Transverse colon (tissue), 4 donors: ENCODE measurements at regions not wholly inside any gene's neighbourhood (a gene's known extent, or its start where the extent isn't known, plus 50 kb on each side); places are given as distances from the start of the nearest gene placed in this dataset.

Experiments
- DNase-seq: peaks from one replicate; pipeline ENCODE4 v3.0.0-alpha.2; 2019
- H3K27ac ChIP-seq, 4 donors: fragments of 200-600 bp; sonication (generic); 2 replicates each; pipeline ENCODE4 v1.5.1; 2016 to 2018; ENCODE audit warnings: inconsistent platforms in 4 of 4
- H3K27me3 ChIP-seq: fragments of 200-600 bp; sonication (generic); 2 replicates; pipeline ENCODE4 v1.5.1; 2017; ENCODE audit warnings: inconsistent platforms
- H3K36me3 ChIP-seq, 4 donors: fragments of 200-600 bp; sonication (generic); 2 replicates each; pipeline ENCODE4 v1.5.1; 2017 to 2019; ENCODE audit warnings: inconsistent platforms in 4 of 4
- H3K4me1 ChIP-seq, 4 donors: fragments of 200-600 bp; sonication (generic); 2 replicates each; pipeline ENCODE4 v1.5.1; 2017 to 2020; ENCODE audit warnings: inconsistent platforms in 4 of 4
- H3K4me3 ChIP-seq, 4 donors: fragments of 200-600 bp; sonication (generic); 1 replicate in 1 of 4; 2 replicates in 3 of 4; pipeline versions ENCODE4 v1.5.1 to v1.6.1; 2017 to 2019; ENCODE audit warnings: inconsistent platforms in 4 of 4
- H3K9me3 ChIP-seq, 2 donors: fragments of 200-600 bp; sonication (generic); 2 replicates each; pipeline ENCODE4 v1.5.1; 2017 to 2019; ENCODE audit warnings: inconsistent platforms in 2 of 2
- EP300 ChIP-seq: sonication (generic); formaldehyde crosslinking; IDR thresholded peaks from one replicate; pipeline ENCODE4 v1.6.1; 2017; ENCODE audit warnings: antibody characterized with exemption, low read depth
- POLR2A ChIP-seq: fragments of 450-650 bp; IDR thresholded peaks from one replicate; pipeline ENCODE4 v1.6.1; 2016; ENCODE audit warnings: antibody characterized with exemption, mild to moderate bottlenecking, moderate library complexity
- POLR2AphosphoS5 ChIP-seq, 3 donors: sonication (generic); formaldehyde crosslinking; IDR thresholded peaks; one replicate each; pipeline ENCODE4 v1.6.1; 2016; ENCODE audit warnings: antibody characterized with exemption in 3 of 3
- WGBS, 2 donors: methylation state at CpG; one replicate each; pipeline ENCODE4 v1.1.5; 2018; ENCODE audit warnings: low coverage in 1 of 2; 5-methylcytosine and 5-hydroxymethylcytosine counted together
- in situ Hi-C, 4 donors: fragments of 200-750 bp; cut with MboI; loops; one replicate each; pipeline versions ENCODE4 v1.15.0 to v1.15.1; 2017; ENCODE audit warnings: low sequenced_read_pairs in 3 of 4, low pct_ligation_motif_present in 1 of 4, low pct_unique_long_range_greater_than_20kb in 1 of 4
- intact Hi-C: fragments of 100-400 bp; cut with DNase I; formaldehyde crosslinking; loops from one replicate; pipeline ENCODE4 v1.15.1; 2023; ENCODE audit warnings: low total_unique reads
- TF ChIP-seq, protein P1 (sequence below), 5 experiments: fragments of 200-600 bp in 3 of 5; fragments of 450-650 bp in 2 of 5; sonication (generic) in 3 of 5; IDR thresholded peaks; 1 replicate in 2 of 5; 2 replicates in 3 of 5; pipeline ENCODE4 v1.5.1; 2016 to 2017; ENCODE audit warnings: antibody characterized with exemption in 5 of 5, inconsistent platforms in 3 of 5, mild to moderate bottlenecking in 2 of 5, moderate library complexity in 1 of 5

DNA sequence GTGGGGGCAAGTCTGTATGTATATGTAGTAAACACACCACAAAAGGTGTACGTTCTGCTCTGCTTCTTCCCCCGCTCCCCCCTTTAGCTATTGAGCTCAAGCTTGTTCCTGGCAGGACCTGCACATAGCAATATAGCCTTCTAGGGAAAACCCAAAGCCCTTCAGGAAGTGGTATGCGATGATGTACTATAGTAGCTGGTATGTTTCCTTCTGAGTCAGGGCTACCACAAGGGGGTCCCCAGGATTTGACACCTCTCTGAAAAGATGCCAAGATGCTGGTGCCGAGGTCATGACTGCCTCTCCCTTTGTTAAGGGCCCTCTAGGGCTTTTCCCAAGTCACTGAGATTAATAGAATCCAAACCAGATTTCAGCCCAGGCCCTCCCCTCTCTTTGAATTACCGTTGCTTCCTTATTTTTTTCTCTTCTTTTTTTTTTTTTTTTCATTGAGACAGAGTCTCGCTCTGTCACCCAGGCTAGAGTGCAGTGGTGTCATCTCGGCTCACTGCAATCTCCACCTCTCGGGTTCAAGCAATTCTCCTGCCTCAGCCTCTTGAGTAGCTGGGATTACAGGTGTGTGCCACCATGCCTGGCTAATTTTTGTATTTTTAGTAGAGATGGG, 268.4 kb downstream of the ETS1 start:
- H3K27ac ChIP-seq = no peak overlapping the region
- no peaks in the 10 kb centered on the region for H3K27me3 ChIP-seq
- H3K4me1 ChIP-seq = peaks cover 0 to 8% (median 2%) of the 10 kb centered on the region in 4 donors
- in situ Hi-C loops (loop anchor here in 1 of 4 donors (25.0 kb wide), 1 partner anchor 143 kb away; no protein-coding TSS in a partner anchor), intact Hi-C loops (no loop called here)
- no peak for DNase-seq
- 46 to 69% methylated on average over 5 to 8 of the region's 8 CpGs for WGBS, 2 donors
- peaks cover 5 to 7% of the 10 kb centered on the region in 2 donors for H3K9me3 ChIP-seq
- no peak overlapping the region for H3K4me3 ChIP-seq
- H3K36me3 ChIP-seq = no peaks in the 10 kb centered on the region
- TF ChIP-seq POLR2AphosphoS5 (IDR thresholded peaks at IDR 0.05) (no peak), EP300 (no peak), POLR2A (no peak)
- TF ChIP-seq, protein P1, sequence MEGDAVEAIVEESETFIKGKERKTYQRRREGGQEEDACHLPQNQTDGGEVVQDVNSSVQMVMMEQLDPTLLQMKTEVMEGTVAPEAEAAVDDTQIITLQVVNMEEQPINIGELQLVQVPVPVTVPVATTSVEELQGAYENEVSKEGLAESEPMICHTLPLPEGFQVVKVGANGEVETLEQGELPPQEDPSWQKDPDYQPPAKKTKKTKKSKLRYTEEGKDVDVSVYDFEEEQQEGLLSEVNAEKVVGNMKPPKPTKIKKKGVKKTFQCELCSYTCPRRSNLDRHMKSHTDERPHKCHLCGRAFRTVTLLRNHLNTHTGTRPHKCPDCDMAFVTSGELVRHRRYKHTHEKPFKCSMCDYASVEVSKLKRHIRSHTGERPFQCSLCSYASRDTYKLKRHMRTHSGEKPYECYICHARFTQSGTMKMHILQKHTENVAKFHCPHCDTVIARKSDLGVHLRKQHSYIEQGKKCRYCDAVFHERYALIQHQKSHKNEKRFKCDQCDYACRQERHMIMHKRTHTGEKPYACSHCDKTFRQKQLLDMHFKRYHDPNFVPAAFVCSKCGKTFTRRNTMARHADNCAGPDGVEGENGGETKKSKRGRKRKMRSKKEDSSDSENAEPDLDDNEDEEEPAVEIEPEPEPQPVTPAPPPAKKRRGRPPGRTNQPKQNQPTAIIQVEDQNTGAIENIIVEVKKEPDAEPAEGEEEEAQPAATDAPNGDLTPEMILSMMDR (IDR thresholded peaks at IDR 0.05) = no peak

DNA sequence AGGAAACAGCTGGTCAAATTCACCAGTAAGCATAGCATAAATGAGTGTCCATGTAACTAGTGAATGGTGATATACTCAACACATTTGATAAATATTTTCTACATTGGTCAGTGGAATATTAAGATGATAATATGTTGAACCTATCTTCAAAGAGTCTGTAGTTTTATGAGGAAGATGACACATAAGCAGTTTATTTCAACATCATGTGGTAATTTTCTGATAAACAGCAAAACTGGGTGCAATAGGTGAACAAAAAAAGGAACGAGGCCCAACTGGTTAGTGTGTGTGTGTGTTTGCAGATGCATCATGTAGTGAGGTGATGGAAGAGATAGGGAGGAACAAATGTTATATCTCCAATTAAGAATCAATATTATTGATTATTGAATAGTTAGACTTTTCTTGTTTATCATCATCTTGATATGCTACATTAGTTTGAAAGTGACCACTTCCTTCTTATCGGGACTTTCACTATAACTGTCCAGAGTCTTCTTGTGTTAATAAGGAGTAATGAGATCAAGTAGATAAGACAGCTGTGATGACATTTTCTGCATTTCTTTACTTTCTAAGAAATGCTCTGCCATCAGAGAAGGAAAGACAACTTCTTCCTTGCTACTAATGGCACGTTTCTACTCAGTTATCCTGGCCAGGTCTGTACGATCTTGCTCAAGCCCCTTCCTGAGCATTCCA, 270.7 kb downstream of the ETS1 start:
- WGBS, 2 donors = 77 to 83% methylated on average over 2 to 4 of the region's 4 CpGs
- intact Hi-C loops (no loop called here), in situ Hi-C loops (loop anchor here in 1 of 4 donors (25.0 kb wide), 1 partner anchor 146 kb away; no protein-coding TSS in a partner anchor)
- no peak for TF ChIP-seq POLR2A
- no peak for TF ChIP-seq POLR2AphosphoS5 (IDR thresholded peaks at IDR 0.05)
- no peak for TF ChIP-seq EP300
- TF ChIP-seq, protein P1 (IDR thresholded peaks at IDR 0.05) = no peak
- Histone ChIP-seq H3K4me1 (no peaks in the 10 kb centered on the region), H3K27me3 (no peaks in the 10 kb centered on the region), H3K27ac (no peak overlapping the region), H3K9me3 (peaks cover 5 to 7% of the 10 kb centered on the region in 2 donors), H3K36me3 (no peaks in the 10 kb centered on the region), H3K4me3 (no peak overlapping the region)
- DNase-seq = no peak

DNA sequence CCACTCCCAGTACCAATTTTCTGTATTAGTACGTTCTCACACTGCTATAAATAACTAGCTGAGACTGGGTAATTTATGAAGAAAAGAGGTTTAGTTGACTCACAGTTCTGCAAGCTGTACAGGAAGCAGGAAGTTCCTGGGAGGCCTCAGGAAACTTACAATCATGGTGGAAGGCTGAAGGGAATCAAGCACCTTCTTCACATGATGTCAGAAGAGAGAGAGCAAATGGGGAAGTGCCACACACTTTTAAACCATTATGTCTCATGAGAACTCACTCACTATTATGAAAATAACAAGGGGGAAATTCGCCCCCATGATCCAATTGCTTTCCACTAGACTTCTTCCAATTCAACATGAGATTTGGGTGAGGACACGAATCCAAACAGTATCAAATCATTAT, 271.4 kb downstream of the ETS1 start:
- WGBS, 2 donors = 79 to 86% methylated on average over 3 of the region's 3 CpGs
- Histone ChIP-seq H3K36me3 (no peaks in the 10 kb centered on the region), H3K4me3 (no peak overlapping the region), H3K4me1 (no peaks in the 10 kb centered on the region), H3K9me3 (peaks cover 5 to 7% of the 10 kb centered on the region in 2 donors), H3K27me3 (no peaks in the 10 kb centered on the region), H3K27ac (no peak overlapping the region)
- intact Hi-C loops (no loop called here), in situ Hi-C loops (loop anchor here in 1 of 4 donors (25.0 kb wide), 1 partner anchor 146 kb away; no protein-coding TSS in a partner anchor)
- no peak for TF ChIP-seq EP300
- TF ChIP-seq POLR2A = no peak
- TF ChIP-seq, protein P1 (IDR thresholded peaks at IDR 0.05) = no peak
- no peak for TF ChIP-seq POLR2AphosphoS5 (IDR thresholded peaks at IDR 0.05)
- no peak for DNase-seq

DNA sequence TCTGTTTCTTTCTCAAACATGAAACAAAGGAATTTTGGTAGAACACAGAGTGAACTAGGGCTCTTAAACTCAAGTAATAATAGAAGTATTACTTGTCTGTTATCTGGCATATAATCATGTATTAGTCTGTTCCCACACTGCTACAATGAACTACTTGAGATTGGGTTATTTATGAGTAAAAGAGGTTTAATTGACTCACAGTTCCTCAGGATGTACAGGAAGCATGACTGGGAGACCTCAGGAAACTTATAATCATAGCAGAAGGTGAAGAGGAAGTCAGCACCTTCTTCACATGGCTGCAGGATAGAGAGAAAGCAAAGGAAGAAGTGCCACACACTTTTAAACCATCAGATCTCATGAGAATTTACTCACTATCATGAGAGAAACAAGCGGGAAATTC, 273.4 kb downstream of the ETS1 start:
- H3K36me3 ChIP-seq = no peaks in the 10 kb centered on the region
- in situ Hi-C loops = loop anchor here in 1 of 4 donors (25.0 kb wide), 1 partner anchor 148 kb away; no protein-coding TSS in a partner anchor
- no peak for DNase-seq
- no peaks in the 10 kb centered on the region for H3K27me3 ChIP-seq
- no peaks in the 10 kb centered on the region for H3K4me1 ChIP-seq
- 100% methylated on average over 1 of the region's 1 CpG; no CpG with 5 or more reads in 1 of the 2 donors for WGBS, 2 donors
- no peak overlapping the region for H3K4me3 ChIP-seq
- TF ChIP-seq EP300 (no peak), POLR2A (no peak), POLR2AphosphoS5 (IDR thresholded peaks at IDR 0.05) (no peak)
- TF ChIP-seq, protein P1 (IDR thresholded peaks at IDR 0.05) = no peak
- H3K27ac ChIP-seq = no peak overlapping the region
- intact Hi-C loops = no loop called here
- H3K9me3 ChIP-seq = peaks cover 5 to 7% of the 10 kb centered on the region in 2 donors
